CD4-positive, alpha-beta T cell (primary cell): ENCODE measurements at regions not wholly inside any gene's neighbourhood (a gene's known extent, or its start where the extent isn't known, plus 50 kb on each side); places are given as distances from the start of the nearest gene placed in this dataset.

Experiments used
- ATAC-seq: fragments of 200-7000 bp; cut with Tn5 transposase; one replicate; pipeline ENCODE4 v1.10.0; 2022; ENCODE audit warnings: mild to moderate bottlenecking; ENCODE audit not compliant: poor library complexity
- CTCF ChIA-PET: fragments of 350-600 bp; sonication (Branson Sonifier 250); formaldehyde crosslinking; loops from one replicate; lab custom pipeline; 2021; ENCODE audit warnings: antibody characterized with exemption, inconsistent platforms; lab: Charles Lee
- POLR2A ChIA-PET: fragments of 350-600 bp; sonication (Branson Sonifier 250); formaldehyde crosslinking; loops from one replicate; lab custom pipeline; 2021; ENCODE audit warnings: antibody characterized with exemption, inconsistent platforms; lab: Charles Lee
- DNase-seq, 14 experiments: peaks; one replicate each; pipeline ENCODE4 v3.0.0-alpha.2; 2013 to 2020; ENCODE audit warnings: mixed read lengths in 2 of 14
- H3K27ac ChIP-seq, 2 donors: one replicate each; pipeline versions ENCODE4 v1.5.1 to v1.7.0; 2013; ENCODE audit warnings: low read length in 2 of 2, low read depth in 1 of 2, mild to moderate bottlenecking in 1 of 2
- H3K27me3 ChIP-seq, 2 experiments: 1 replicate in 1 of 2; 2 replicates in 1 of 2; pipeline versions ENCODE4 v1.6.1 to v1.7.0; 2013; ENCODE audit warnings: low read length in 2 of 2, control low read depth in 1 of 2, mild to moderate bottlenecking in 1 of 2, moderate library complexity in 1 of 2; ENCODE audit not compliant: insufficient read depth in 2 of 2, control insufficient read depth in 1 of 2
- H3K36me3 ChIP-seq: one replicate; pipeline ENCODE4 v1.6.1; 2013; ENCODE audit warnings: low read length, control low read depth; ENCODE audit not compliant: insufficient read depth
- H3K4me1 ChIP-seq: one replicate; pipeline ENCODE4 v1.6.1; 2013; ENCODE audit warnings: low read length, control low read depth; ENCODE audit not compliant: insufficient read depth
- H3K4me3 ChIP-seq: one replicate; pipeline ENCODE4 v1.5.1; 2013; ENCODE audit warnings: mild to moderate bottlenecking, low read length, moderate library complexity
- H3K9me3 ChIP-seq, 2 experiments: 1 replicate in 1 of 2; 2 replicates in 1 of 2; pipeline versions ENCODE4 v1.6.1 to v1.7.0; 2013; ENCODE audit warnings: low read length in 2 of 2, mild to moderate bottlenecking in 2 of 2, control low read depth in 1 of 2, moderate library complexity in 1 of 2; ENCODE audit not compliant: control insufficient read depth in 1 of 2, insufficient read depth in 1 of 2
- H3K27ac Mint-ChIP-seq: one replicate; pipeline ENCODE4 v1.8.0; 2020; ENCODE audit warnings: mixed read lengths
- H3K27me3 Mint-ChIP-seq: one replicate; pipeline ENCODE4 v1.8.0; 2021; ENCODE audit warnings: mixed read lengths
- H3K36me3 Mint-ChIP-seq: one replicate; pipeline ENCODE4 v1.8.0; 2021; ENCODE audit warnings: low read depth, mixed read lengths
- H3K4me1 Mint-ChIP-seq: one replicate; pipeline ENCODE4 v1.8.0; 2021; ENCODE audit warnings: low read depth, mixed read lengths
- H3K4me3 Mint-ChIP-seq: one replicate; pipeline ENCODE4 v1.8.0; 2020; ENCODE audit warnings: mild to moderate bottlenecking, mixed read lengths
- H3K9me3 Mint-ChIP-seq: one replicate; pipeline ENCODE4 v1.8.0; 2020; ENCODE audit warnings: mixed read lengths
- CTCF ChIP-seq: fragments of 200-600 bp; IDR thresholded peaks from one replicate; pipeline ENCODE4 v1.8.0; 2022; ENCODE audit warnings: antibody characterized with exemption, mild to moderate bottlenecking
- intact Hi-C, 2 experiments: fragments of 100-400 bp; cut with DNase I in 1 of 2; cut with micrococcal nuclease in 1 of 2; formaldehyde crosslinking; loops; one replicate each; pipeline versions ENCODE4 v1.15.1 to v1.9.0; 2023 to 2025; cut with DNase I, micrococcal nuclease

- no peak for TF ChIP-seq CTCF
- H3K27me3 Mint-ChIP-seq = no peaks in the 10 kb centered on the region
- Histone ChIP-seq H3K36me3 (no peaks in the 10 kb centered on the region), H3K9me3 (no peaks in the 10 kb centered on the region), H3K27me3 (no peaks in the 10 kb centered on the region), H3K4me3 (no peak overlapping the region), H3K27ac (no peak overlapping the region), H3K4me1 (peaks cover 11% of the 10 kb centered on the region)
- no peak overlapping the region for H3K4me3 Mint-ChIP-seq
- H3K36me3 Mint-ChIP-seq = no peaks in the 10 kb centered on the region
- POLR2A ChIA-PET = no interaction called here
- no peak for DNase-seq
- H3K4me1 Mint-ChIP-seq = peaks cover 47% of the 10 kb centered on the region
- CTCF ChIA-PET = interaction anchor here (0.8 to 1.0 kb wide), 2 partner anchors 17 to 101 kb away, joined by 3 read pairs; no protein-coding TSS in a partner anchor
- no peaks in the 10 kb centered on the region for H3K9me3 Mint-ChIP-seq
- no peak overlapping the region for H3K27ac Mint-ChIP-seq
- no peak for ATAC-seq
- intact Hi-C loops = no loop called here
Observed at GRCh38 chr6:134535831-134536230, 217.9 kb upstream of the SGK1 start.

- peak overlapping the region; percentile 16 for H3K27ac Mint-ChIP-seq
- intact Hi-C loops = no loop called here
- no peak overlapping the region for H3K27ac ChIP-seq
- ATAC-seq = peak; percentile 39
- H3K4me3 Mint-ChIP-seq = no peak overlapping the region
- H3K4me1 Mint-ChIP-seq = peaks cover 42% of the 10 kb centered on the region
- H3K36me3 Mint-ChIP-seq = no peaks in the 10 kb centered on the region
- H3K9me3 Mint-ChIP-seq = peaks cover 2% of the 10 kb centered on the region
- no peaks in the 10 kb centered on the region for H3K36me3 ChIP-seq
- H3K4me1 ChIP-seq = peaks cover 11% of the 10 kb centered on the region
- H3K4me3 ChIP-seq = no peak overlapping the region
- POLR2A ChIA-PET = interaction anchor here (0.6 kb wide), 1 partner anchor 21 kb away, joined by 4 read pairs; no protein-coding TSS in a partner anchor
- no peaks in the 10 kb centered on the region for H3K27me3 ChIP-seq
- H3K27me3 Mint-ChIP-seq = no peaks in the 10 kb centered on the region
- DNase-seq = peak in 1 of 14 experiments; percentile 28
- peaks cover 0 to 5% of the 10 kb centered on the region in 2 experiments for H3K9me3 ChIP-seq
- TF ChIP-seq CTCF = no peak
- CTCF ChIA-PET = interaction anchor here (1.0 kb wide), 1 partner anchor 18 kb away, joined by 3 read pairs; no protein-coding TSS in a partner anchor
Observed at GRCh38 chr6:134534708-134535149, 216.8 kb upstream of the SGK1 start.

GRCh38 chr6:134533991-134534390, 216.1 kb upstream of the SGK1 start:
- H3K36me3 Mint-ChIP-seq = no peaks in the 10 kb centered on the region
- Histone ChIP-seq H3K4me1 (peaks cover 10% of the 10 kb centered on the region), H3K9me3 (peaks cover 0 to 5% of the 10 kb centered on the region in 2 experiments), H3K36me3 (no peaks in the 10 kb centered on the region), H3K4me3 (no peak overlapping the region), H3K27me3 (no peaks in the 10 kb centered on the region), H3K27ac (no peak overlapping the region)
- TF ChIP-seq CTCF = no peak
- ChIA-PET POLR2A (no interaction called here), CTCF (no interaction called here)
- ATAC-seq = no peak
- H3K4me1 Mint-ChIP-seq = peaks cover 45% of the 10 kb centered on the region
- no peak for DNase-seq
- H3K27ac Mint-ChIP-seq = no peak overlapping the region
- H3K4me3 Mint-ChIP-seq = no peak overlapping the region
- H3K9me3 Mint-ChIP-seq = peaks cover 2% of the 10 kb centered on the region
- H3K27me3 Mint-ChIP-seq = no peaks in the 10 kb centered on the region
- intact Hi-C loops = no loop called here
